LNCaP clone FGC (cell line): ENCODE measurements at regions not wholly inside any gene's neighbourhood (a gene's known extent, or its start where the extent isn't known, plus 50 kb on each side); places are given as distances from the start of the nearest gene placed in this dataset.

Experiments
- DNase-seq: peaks from one replicate; pipeline ENCODE4 v3.0.0-alpha.2; 2011; ENCODE audit warnings: low read depth
- H3K4me3 ChIP-seq: 2 replicates; pipeline ENCODE4 v1.5.1; 2011; ENCODE audit warnings: mild to moderate bottlenecking, low read depth, low read length, control low read depth
- TF ChIP-seq, protein P1 (sequence below): IDR thresholded peaks from 2 replicates; pipeline ENCODE4 v1.5.1; 2012; ENCODE audit warnings: mild to moderate bottlenecking; ENCODE audit not compliant: control insufficient read depth, insufficient read depth; ENCODE audit errors: extremely low read depth

DNA sequence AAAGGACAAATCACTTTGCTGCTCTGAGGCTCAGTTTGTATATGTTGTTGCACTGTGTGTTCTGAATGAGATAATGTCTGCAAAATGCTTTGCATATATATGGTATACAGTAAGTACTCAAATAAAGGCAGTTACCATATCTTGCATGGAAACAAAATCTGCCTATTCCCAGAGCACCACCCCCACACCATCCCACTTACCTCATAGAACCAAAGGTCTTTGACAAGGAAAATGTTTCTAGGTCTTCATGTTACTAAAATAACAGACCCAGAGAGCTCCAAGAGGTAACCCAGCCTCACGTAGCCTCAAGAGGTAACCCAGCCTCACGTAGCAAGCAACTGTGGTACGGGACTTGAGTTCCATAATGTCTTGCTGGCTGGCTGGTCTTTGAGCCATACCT is 71.6 kb upstream of the CMKLR1 start:
- H3K4me3 ChIP-seq: no peak overlapping the region
- no peak for DNase-seq
- TF ChIP-seq, protein P1, sequence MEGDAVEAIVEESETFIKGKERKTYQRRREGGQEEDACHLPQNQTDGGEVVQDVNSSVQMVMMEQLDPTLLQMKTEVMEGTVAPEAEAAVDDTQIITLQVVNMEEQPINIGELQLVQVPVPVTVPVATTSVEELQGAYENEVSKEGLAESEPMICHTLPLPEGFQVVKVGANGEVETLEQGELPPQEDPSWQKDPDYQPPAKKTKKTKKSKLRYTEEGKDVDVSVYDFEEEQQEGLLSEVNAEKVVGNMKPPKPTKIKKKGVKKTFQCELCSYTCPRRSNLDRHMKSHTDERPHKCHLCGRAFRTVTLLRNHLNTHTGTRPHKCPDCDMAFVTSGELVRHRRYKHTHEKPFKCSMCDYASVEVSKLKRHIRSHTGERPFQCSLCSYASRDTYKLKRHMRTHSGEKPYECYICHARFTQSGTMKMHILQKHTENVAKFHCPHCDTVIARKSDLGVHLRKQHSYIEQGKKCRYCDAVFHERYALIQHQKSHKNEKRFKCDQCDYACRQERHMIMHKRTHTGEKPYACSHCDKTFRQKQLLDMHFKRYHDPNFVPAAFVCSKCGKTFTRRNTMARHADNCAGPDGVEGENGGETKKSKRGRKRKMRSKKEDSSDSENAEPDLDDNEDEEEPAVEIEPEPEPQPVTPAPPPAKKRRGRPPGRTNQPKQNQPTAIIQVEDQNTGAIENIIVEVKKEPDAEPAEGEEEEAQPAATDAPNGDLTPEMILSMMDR: no peak

DNA sequence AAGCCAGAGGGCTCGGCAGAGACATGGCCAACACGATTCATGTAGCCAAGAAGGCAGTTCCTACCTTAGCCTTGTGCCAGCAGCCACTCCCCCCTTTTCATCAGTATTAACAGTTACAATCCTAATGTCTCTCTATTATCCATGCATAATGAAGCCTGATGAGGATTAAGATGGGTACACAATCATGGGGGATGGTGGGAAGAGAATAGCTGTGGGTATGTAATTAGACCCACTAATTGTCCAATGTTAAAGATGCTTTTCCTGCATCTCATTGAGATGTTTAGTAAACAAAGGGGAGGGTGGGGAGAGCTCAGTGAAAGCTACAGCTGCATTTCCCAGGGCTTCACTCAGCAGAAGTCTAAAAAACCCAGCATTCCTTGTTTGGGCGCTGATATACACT is 70.4 kb upstream of the CMKLR1 start:
- DNase-seq: no peak
- TF ChIP-seq, protein P1: no peak
- H3K4me3 ChIP-seq: no peak overlapping the region

GRCh38 chr12:108403952-108404351 is 64.8 kb upstream of the CMKLR1 start:
- DNase-seq: no peak
- TF ChIP-seq, protein P1: no peak

GRCh38 chr12:108401964-108402363 is 62.9 kb upstream of the CMKLR1 start:
- no peak overlapping the region for H3K4me3 ChIP-seq
- TF ChIP-seq, protein P1: no peak
- no peak for DNase-seq

More at GRCh38 chr12:108403952-108404351, 64.8 kb upstream of the CMKLR1 start:
- no peak overlapping the region for H3K4me3 ChIP-seq

- no peak overlapping the region for H3K4me3 ChIP-seq
- DNase-seq: no peak
- TF ChIP-seq, protein P1: no peak
Observed at GRCh38 chr12:108400900-108401480, 61.9 kb upstream of the CMKLR1 start.

DNA sequence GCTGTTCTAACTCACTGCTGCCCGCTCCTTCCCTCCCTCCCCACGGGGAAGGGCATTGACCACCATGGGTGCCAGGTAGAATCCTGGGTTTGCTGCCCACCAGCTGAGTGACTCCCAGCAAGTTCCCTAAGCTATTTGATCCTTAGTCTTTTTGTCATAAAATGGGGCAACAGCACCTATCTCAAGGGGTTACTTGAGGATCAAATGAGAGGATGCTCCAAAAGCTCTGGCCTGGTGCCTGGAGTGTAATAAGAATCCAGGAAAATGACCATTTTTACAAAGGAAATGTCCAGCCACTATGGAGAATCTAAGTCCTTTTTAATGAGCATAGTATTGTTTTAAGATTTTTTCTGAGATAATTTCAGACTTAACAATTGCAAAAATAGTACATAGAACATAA is 61.4 kb upstream of the CMKLR1 start:
- TF ChIP-seq, protein P1: no peak
- no peak for DNase-seq
- no peak overlapping the region for H3K4me3 ChIP-seq

DNA sequence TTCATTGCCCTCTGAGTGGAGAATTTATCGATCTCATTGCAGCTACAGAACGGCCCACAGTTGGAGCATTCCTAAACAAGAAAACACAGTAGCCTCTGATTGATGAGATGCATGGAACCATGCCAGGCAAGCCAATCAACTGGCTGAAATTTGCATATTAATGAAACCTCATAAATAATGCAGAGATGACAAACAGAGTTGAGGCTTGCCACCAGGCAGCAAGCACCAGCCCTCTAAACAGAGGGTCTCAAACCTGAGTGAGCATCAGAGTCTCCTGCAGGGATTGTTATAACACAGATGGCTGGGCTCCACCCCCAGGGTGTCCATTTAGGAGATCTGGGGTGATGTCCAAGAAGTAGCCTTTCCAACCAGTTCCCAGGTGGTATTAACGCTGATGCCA is 60.9 kb upstream of the CMKLR1 start:
- H3K4me3 ChIP-seq: no peak overlapping the region
- TF ChIP-seq, protein P1: no peak
- no peak for DNase-seq
